ENCODE measurements at regions not wholly inside any gene's neighbourhood (a gene's known extent, or its start where the extent isn't known, plus 50 kb on each side); places are given as distances from the start of the nearest gene placed in this dataset.

- intact Hi-C loops (cut with DNase I) = loop anchor here in 1 of 2 donors (5.0 kb wide), 1 partner anchor 421 kb away; no protein-coding TSS in a partner anchor
- TF ChIP-seq CTCF (IDR thresholded peaks at IDR 0.05) = no peak
- Histone ChIP-seq H3K4me3 (no peak overlapping the region), H3K4me1 (peaks cover 2 to 8% of the 10 kb centered on the region in 2 donors), H3K9me3 (no peaks in the 10 kb centered on the region), H3K27me3 (peaks cover 14 to 80% of the 10 kb centered on the region in 2 donors), H3K36me3 (no peaks in the 10 kb centered on the region), H3K27ac (no peak overlapping the region)
- DNase-seq = no peak
- no peak for ATAC-seq
Observed at GRCh38 chr2:176558574-176559140, 289.4 kb downstream of the MTX2 start.

GRCh38 chr2:176560296-176560695 is 291.1 kb downstream of the MTX2 start:
- Histone ChIP-seq H3K27me3 (peaks cover 14 to 79% of the 10 kb centered on the region in 2 donors), H3K27ac (no peak overlapping the region), H3K9me3 (no peaks in the 10 kb centered on the region), H3K4me3 (no peak overlapping the region), H3K36me3 (no peaks in the 10 kb centered on the region), H3K4me1 (no peaks in the 10 kb centered on the region)
- ATAC-seq = no peak
- intact Hi-C loops (cut with DNase I) = no loop called here
- no peak for TF ChIP-seq CTCF (IDR thresholded peaks at IDR 0.05)
- DNase-seq = no peak

GRCh38 chr2:176561706-176562105 is 292.5 kb downstream of the MTX2 start:
- H3K4me3 ChIP-seq = no peak overlapping the region
- ATAC-seq = no peak
- intact Hi-C loops (cut with DNase I) = no loop called here
- DNase-seq = no peak
- no peak for TF ChIP-seq CTCF (IDR thresholded peaks at IDR 0.05)
- H3K36me3 ChIP-seq = no peaks in the 10 kb centered on the region
- H3K27me3 ChIP-seq = peaks cover 13 to 65% of the 10 kb centered on the region in 2 donors
- no peaks in the 10 kb centered on the region for H3K4me1 ChIP-seq
- H3K9me3 ChIP-seq = no peaks in the 10 kb centered on the region
- H3K27ac ChIP-seq = no peak overlapping the region

- intact Hi-C loops (cut with DNase I) = no loop called here
- ATAC-seq = no peak
- no peak for TF ChIP-seq CTCF (IDR thresholded peaks at IDR 0.05)
Observed at GRCh38 chr2:176562359-176563078, 293.3 kb downstream of the MTX2 start.

GRCh38 chr2:176565641-176566323 is 296.5 kb downstream of the MTX2 start:
- Histone ChIP-seq H3K27me3 (peaks cover 0 to 35% of the 10 kb centered on the region in 2 donors), H3K27ac (no peak overlapping the region), H3K4me1 (no peaks in the 10 kb centered on the region), H3K9me3 (no peaks in the 10 kb centered on the region), H3K36me3 (no peaks in the 10 kb centered on the region), H3K4me3 (no peak overlapping the region)
- peak; percentile 62 for ATAC-seq
- TF ChIP-seq CTCF (IDR thresholded peaks at IDR 0.05) = no peak
- intact Hi-C loops (cut with DNase I) = no loop called here
- DNase-seq = peak in 2 of 4 donors; percentile 62 to 69

More at GRCh38 chr2:176562359-176563078, 293.3 kb downstream of the MTX2 start:
- no peak for DNase-seq
- Histone ChIP-seq H3K4me1 (no peaks in the 10 kb centered on the region), H3K27me3 (peaks cover 5 to 57% of the 10 kb centered on the region in 2 donors), H3K36me3 (no peaks in the 10 kb centered on the region), H3K27ac (no peak overlapping the region), H3K9me3 (no peaks in the 10 kb centered on the region), H3K4me3 (no peak overlapping the region)

Data from left lung (tissue), 4 donors.